ENCODE measurements at regions not wholly inside any gene's neighbourhood (a gene's known extent, or its start where the extent isn't known, plus 50 kb on each side); places are given as distances from the start of the nearest gene placed in this dataset.

DNA sequence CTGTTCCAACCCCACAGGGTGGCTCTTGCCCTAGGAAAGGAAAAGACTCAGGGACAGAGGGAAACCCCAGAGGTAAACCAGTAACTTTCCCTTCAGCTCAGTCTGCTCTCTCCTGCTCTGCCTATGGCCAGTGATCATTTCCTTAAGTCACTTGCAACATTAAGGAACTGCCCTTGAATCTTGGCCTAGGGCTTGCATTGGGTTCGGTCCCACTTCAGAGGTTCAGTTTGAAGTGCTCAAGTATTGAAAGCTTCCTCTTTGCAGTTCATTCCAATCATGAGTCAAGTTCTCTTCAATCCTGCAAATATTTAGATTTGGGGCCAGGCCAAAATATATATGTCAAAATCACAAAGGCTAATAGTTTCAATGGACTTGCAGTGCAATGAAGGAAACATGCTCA, 97.7 kb upstream of the IRF2BP2 start:
- TF ChIP-seq, protein P1, sequence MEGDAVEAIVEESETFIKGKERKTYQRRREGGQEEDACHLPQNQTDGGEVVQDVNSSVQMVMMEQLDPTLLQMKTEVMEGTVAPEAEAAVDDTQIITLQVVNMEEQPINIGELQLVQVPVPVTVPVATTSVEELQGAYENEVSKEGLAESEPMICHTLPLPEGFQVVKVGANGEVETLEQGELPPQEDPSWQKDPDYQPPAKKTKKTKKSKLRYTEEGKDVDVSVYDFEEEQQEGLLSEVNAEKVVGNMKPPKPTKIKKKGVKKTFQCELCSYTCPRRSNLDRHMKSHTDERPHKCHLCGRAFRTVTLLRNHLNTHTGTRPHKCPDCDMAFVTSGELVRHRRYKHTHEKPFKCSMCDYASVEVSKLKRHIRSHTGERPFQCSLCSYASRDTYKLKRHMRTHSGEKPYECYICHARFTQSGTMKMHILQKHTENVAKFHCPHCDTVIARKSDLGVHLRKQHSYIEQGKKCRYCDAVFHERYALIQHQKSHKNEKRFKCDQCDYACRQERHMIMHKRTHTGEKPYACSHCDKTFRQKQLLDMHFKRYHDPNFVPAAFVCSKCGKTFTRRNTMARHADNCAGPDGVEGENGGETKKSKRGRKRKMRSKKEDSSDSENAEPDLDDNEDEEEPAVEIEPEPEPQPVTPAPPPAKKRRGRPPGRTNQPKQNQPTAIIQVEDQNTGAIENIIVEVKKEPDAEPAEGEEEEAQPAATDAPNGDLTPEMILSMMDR (optimal IDR thresholded peaks at IDR 0.05 in 1 of 3, IDR thresholded peaks at IDR 0.05 in 1 of 3, conservative IDR thresholded peaks at IDR 0.05 in 1 of 3; ENCODE audit: extremely low read depth in 1 of 3, insufficient read depth in 2 of 3, low read length in 3 of 3) = no peak
- TF ChIP-seq EZH2 (IDR thresholded peaks at IDR 0.05; ENCODE audit: low read length) = no peak
- H2AFZ ChIP-seq (ENCODE audit: control insufficient read depth, low read length) = no peak overlapping the region
- dilution Hi-C loops (cut with MboI; ENCODE audit: extremely low pct_ligation_motif_present, low sequenced_read_pairs) = no loop called here
- H3K9me1 ChIP-seq (ENCODE audit: control insufficient read depth, extremely low read depth, insufficient read depth, low read length) = no peaks in the 10 kb centered on the region
- no peaks in the 10 kb centered on the region for H3K36me3 ChIP-seq (ENCODE audit: control insufficient read depth in 2 of 2, extremely low read depth in 1 of 2, insufficient read depth in 2 of 2, low read length in 2 of 2)
- H3K4me2 ChIP-seq (ENCODE audit: control insufficient read depth, extremely low read depth, insufficient read depth, low read depth, low read length) = no peak overlapping the region
- no peaks in the 10 kb centered on the region for H3K27me3 ChIP-seq (ENCODE audit: control insufficient read depth, extremely low read depth, insufficient read depth, low read length)
- no peaks in the 10 kb centered on the region for H4K20me1 ChIP-seq (ENCODE audit: control insufficient read depth, extremely low read depth, insufficient read depth, low read length)
- no peak overlapping the region for H3K27ac ChIP-seq (ENCODE audit: control insufficient read depth, insufficient read depth, low read length)
- H3K9ac ChIP-seq (ENCODE audit: control insufficient read depth, extremely low read depth, insufficient read depth, low read length) = no peak overlapping the region
- H3K4me1 ChIP-seq (ENCODE audit: control insufficient read depth, extremely low read depth, insufficient read depth, low read length) = peaks cover 14% of the 10 kb centered on the region
- no peaks in the 10 kb centered on the region for H3K9me3 ChIP-seq (ENCODE audit: control insufficient read depth, low read depth, low read length)
- no peaks in the 10 kb centered on the region for H3K79me2 ChIP-seq (ENCODE audit: control insufficient read depth, insufficient read depth, low read length)
- DNase-seq (ENCODE audit: low read depth, low spot score) = no peak
- no peak for FAIRE-seq
- H3K4me3 ChIP-seq (ENCODE audit: control insufficient read depth in 2 of 3, extremely low read depth in 1 of 3, insufficient read depth in 2 of 3, low read depth in 1 of 3, low read length in 3 of 3) = no peak overlapping the region

DNA sequence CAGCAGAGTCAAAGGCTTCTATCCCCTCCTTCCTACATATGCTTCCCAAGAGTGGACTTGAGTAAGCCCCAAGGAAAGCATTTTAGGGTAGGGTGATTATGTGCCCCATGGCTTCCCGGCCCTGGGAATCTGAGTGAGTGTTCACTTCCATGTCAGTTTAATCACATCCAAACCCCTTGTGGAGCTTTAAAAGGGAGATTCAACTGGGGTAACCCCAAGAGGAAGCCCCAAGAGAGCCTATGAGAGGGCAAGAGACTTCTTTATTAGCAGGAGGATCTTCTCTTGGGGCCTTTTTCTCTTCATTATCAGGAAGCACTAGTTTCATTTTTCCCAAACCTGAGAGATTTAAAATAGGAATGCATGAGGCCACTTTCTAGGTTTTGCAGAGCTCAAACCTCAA, 97.0 kb upstream of the IRF2BP2 start:
- no peak overlapping the region for H3K9ac ChIP-seq (ENCODE audit: control insufficient read depth, extremely low read depth, insufficient read depth, low read length)
- no peak for FAIRE-seq

More for the DNA sequence above, 97.0 kb upstream of the IRF2BP2 start:
- Histone ChIP-seq H3K9me1 (ENCODE audit: control insufficient read depth, extremely low read depth, insufficient read depth, low read length) (no peaks in the 10 kb centered on the region), H3K4me3 (ENCODE audit: control insufficient read depth in 2 of 3, extremely low read depth in 1 of 3, insufficient read depth in 2 of 3, low read depth in 1 of 3, low read length in 3 of 3) (no peak overlapping the region), H3K27ac (ENCODE audit: control insufficient read depth, insufficient read depth, low read length) (no peak overlapping the region), H4K20me1 (ENCODE audit: control insufficient read depth, extremely low read depth, insufficient read depth, low read length) (no peaks in the 10 kb centered on the region), H3K79me2 (ENCODE audit: control insufficient read depth, insufficient read depth, low read length) (no peaks in the 10 kb centered on the region), H3K4me1 (ENCODE audit: control insufficient read depth, extremely low read depth, insufficient read depth, low read length) (peaks cover 14% of the 10 kb centered on the region), H2AFZ (ENCODE audit: control insufficient read depth, low read length) (no peak overlapping the region), H3K27me3 (ENCODE audit: control insufficient read depth, extremely low read depth, insufficient read depth, low read length) (no peaks in the 10 kb centered on the region), H3K9me3 (ENCODE audit: control insufficient read depth, low read depth, low read length) (no peaks in the 10 kb centered on the region), H3K36me3 (ENCODE audit: control insufficient read depth in 2 of 2, extremely low read depth in 1 of 2, insufficient read depth in 2 of 2, low read length in 2 of 2) (no peaks in the 10 kb centered on the region), H3K4me2 (ENCODE audit: control insufficient read depth, extremely low read depth, insufficient read depth, low read depth, low read length) (no peak overlapping the region)
- DNase-seq (ENCODE audit: low read depth, low spot score) = no peak
- TF ChIP-seq, protein P1 (optimal IDR thresholded peaks at IDR 0.05 in 1 of 3, IDR thresholded peaks at IDR 0.05 in 1 of 3, conservative IDR thresholded peaks at IDR 0.05 in 1 of 3; ENCODE audit: extremely low read depth in 1 of 3, insufficient read depth in 2 of 3, low read length in 3 of 3) = no peak
- no peak for TF ChIP-seq EZH2 (IDR thresholded peaks at IDR 0.05; ENCODE audit: low read length)
- dilution Hi-C loops (cut with MboI; ENCODE audit: extremely low pct_ligation_motif_present, low sequenced_read_pairs) = no loop called here
